HG02870 (cell line): ENCODE measurements at regions not wholly inside any gene's neighbourhood (a gene's known extent, or its start where the extent isn't known, plus 50 kb on each side); places are given as distances from the start of the nearest gene placed in this dataset.
"Not testable (repeated sequence)": the region's sequence is repeated elsewhere in the genome, so short reads cannot be mapped to it uniquely, and the experiment has no call there.

Experiments used
- ATAC-seq: cut with Tn5 transposase; IDR thresholded peaks from one replicate; pipeline ENCODE4 v1.9.1; 2021; ENCODE audit warnings: mild to moderate bottlenecking, moderate library complexity; ENCODE audit not compliant: unreplicated experiment

GRCh38 chr4:84032372-84032771, 466.7 kb downstream of the NKX6-1 start:
- peak; percentile 86 for ATAC-seq

DNA sequence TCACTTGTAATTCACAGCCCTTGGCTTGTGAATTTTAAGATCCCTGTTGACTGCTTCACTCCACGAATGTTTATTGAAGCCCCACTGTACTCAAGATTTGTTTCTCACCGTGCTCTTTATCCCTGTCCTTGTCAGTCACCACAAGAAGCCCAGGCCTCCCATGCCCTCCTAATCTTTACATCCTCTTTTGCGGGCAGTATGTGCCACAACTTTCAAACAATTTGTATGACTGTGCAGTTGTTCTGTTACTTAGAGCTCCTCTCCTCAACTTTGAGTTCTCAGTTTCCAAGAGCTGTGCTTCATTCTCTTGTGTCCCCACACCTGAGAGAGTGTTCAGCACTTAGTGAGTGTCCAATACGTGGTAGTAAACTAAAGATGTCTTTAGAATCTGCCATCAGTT, 467.7 kb downstream of the NKX6-1 start:
- ATAC-seq, result peak; percentile 33

DNA sequence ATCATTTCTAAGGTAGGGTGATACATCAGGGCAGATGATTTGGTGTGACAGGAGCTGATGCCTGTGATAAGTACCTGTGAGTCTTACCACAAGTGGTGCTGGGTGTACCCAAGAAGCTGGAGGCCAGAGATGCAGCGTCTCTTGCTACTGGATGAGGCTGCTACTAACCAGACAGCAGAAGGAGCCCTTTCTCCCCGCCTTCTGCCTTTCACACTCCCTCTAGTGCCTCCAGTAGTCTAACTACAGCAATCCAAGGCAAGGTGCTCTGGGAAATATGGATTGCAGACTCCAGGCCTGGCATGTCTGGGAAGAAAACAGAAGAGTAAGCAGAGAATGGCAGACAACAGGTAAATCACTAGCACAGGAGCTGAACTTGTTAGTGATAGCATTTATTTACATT, 470.8 kb downstream of the NKX6-1 start:
- no peak for ATAC-seq

DNA sequence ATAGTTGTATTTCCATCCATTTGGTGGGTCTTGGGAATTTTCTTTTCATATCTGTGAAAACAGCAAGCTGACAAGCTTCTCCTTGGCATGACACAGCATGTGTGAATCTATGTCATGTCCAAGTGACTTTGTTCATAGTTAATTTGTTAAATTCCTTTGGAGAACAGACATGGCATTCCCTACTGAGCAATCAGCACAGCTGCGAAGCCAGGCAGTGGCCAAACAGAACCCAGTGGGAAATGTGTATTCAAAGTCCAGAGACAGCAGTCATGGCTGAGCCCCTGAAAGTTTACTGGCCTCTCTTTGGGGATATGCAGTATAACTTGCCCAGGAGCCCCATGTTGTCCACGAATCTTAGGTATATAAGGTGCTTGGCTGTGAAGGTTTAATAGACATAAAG, 474.7 kb downstream of the NKX6-1 start:
- no peak for ATAC-seq

DNA sequence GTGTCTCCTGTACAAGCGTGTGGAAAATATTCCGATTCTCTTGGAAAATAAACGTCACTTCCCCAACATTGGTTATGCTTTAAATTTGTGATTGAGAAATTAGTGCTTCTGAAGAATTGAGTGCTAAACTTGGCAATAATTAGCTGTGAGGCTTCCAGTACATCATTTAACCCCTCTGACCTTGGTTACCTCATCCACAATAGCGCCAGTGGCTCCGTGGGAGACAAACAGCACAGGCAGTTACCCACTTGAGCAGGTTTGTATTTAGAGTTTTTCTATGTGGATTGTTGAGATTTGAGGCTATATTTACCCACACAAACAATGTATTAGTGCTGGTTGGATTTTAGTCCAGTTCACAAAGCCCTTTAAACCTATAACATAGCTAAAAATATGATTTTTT, 476.5 kb downstream of the NKX6-1 start:
- no peak for ATAC-seq

GRCh38 chr4:84019626-84020025, 479.5 kb downstream of the NKX6-1 start:
- ATAC-seq, result no peak

GRCh38 chr4:84003046-84003445, 467.1 kb downstream of the GPAT3 start:
- ATAC-seq, result no peak

DNA sequence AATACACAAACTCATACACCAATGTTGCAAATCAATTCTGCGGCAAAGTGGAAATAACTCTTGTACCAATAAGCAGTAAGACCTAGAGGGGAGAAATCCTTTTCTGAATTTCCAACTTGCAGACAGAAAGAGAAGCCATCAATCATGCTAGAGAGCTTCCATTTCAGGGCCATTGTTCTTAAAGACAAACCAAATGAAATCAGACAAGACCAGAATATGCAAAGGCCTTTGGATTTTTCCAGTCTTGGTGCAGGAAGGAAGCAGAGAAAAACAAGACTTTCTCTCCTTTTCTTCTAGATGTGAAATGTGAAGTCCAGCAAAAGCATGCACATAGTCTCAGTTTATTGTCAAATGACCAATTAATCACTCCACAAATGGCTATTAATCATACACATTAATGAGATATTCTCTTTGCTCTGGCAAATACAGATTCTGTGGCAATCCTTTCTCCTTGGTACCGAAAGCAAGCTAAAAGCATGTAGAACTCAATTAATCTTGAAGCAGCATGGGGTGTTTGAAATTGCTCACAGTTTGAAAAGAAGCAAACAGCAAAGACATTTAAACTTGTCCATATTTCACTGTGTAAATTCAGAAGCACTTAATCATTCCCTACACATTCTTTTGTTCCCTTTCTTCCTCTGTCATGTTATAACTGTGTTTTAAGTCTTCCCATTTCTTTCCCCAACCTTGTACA, 466.1 kb downstream of the GPAT3 start:
- ATAC-seq, result no peak

DNA sequence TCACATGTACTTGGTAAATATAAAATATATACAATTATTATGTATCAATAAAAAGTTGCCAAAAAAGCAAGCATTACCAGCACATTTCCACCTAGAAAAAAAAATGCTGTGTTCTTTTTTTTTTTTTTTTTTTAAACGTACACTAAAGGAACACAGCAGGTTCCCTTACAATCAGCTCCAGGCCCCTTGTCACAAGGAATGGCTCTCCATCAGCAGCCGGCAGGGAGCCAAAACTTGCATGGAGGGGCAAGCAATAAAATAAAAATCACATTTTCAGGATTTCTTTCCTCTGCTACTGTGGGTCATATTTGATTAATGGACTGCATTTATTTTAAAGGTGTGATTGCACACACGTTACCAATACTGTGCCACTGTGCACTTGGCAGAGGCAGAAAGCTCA, 460.3 kb downstream of the GPAT3 start:
- ATAC-seq, result no peak

DNA sequence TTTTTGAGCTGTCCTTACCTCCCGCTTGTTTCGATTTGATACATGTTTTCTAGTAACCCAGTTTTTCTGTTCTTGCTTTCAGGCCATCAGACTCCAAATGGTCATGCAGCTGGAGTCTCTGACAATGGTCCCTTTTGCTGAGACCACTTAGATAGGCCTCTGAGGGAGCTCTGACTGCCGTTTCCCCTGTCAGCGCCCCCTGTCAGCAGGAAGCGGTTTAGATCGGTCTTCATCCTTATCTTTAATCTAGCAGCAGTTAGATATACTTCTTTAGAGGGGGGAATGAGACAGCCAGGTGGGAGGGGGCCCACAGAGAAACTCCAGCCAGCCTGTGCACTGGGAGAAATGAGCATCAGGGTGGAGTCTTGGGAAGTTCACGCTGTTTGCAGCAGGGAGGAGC, 457.9 kb downstream of the GPAT3 start:
- peak; percentile 56 for ATAC-seq

GRCh38 chr4:83989835-83990234, 453.9 kb downstream of the GPAT3 start:
- ATAC-seq, result no peak

GRCh38 chr4:83981156-83981555, 445.2 kb downstream of the GPAT3 start:
- no peak for ATAC-seq

DNA sequence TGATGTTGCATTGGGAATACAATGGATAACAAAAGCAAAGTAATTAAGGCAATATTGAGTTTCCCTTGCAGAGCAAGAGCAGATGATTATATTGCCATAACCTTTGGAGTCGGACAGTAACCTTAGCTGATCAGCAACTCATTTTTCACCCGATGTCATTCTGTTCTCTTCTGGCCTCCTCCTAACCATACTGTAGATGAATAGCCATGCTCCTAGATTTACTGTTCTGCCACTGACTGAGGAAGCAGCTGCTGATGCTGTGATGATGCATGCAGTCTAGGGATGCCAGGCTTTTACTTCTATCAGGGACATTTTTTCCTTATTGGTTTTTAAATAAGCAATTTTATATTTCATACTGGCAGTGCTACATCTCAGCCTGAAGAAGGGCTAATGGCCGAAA, 443.9 kb downstream of the GPAT3 start:
- ATAC-seq, result no peak

DNA sequence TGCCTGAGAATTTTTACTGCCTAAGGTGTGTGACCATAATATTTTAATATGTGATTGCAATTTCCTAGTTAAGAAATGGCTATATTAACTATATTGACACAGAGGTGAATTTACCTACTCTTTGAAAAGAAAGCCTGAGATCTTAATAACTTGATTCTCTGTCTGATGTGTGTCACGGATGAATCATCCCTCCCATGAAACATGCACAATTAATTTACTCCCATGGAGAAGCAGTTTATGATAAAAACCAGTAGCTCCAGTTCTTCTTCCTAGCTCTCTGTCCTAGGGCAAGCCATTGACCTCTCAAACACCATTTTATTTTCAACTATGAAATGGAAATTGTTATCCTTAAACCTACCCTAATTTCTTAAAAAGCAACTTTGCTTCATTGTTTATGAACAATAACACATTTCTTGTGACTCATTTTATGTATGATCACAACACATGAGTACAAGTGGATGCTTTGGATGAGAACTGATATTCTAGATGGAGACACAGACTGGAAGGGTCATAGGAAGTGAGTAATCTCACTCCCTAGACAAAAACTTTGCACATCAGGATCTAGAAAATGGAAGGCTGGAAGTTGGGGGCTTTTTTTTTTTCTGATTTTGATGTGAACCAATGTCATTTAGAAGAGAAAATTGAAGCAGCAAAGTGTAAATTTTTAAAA, 438.3 kb downstream of the GPAT3 start:
- ATAC-seq, result no peak

DNA sequence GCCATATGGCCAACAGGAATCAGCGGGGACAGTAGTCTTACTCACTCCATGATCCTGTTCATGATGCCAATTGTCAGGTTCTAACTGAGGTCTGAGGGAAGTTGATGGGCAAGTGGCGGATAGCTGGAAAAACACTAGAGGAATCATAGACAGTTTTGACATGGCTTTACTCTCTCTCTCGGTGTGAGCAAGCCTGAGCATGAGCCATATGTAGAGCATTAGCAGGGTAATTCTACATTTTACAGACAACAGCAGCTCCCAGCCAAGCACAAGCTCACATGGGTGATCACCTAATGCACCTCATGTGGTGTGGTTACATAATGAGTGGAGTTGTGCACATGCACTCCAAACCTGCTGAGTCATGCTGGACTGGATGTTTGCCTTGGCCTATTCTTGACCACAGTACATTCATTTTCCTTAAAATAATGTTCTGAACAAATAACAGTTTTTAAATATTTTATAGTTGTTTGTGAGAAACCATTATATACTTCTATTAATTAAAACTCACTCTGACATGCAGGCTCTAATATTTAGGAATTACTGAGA, 429.2 kb downstream of the GPAT3 start:
- no peak for ATAC-seq

DNA sequence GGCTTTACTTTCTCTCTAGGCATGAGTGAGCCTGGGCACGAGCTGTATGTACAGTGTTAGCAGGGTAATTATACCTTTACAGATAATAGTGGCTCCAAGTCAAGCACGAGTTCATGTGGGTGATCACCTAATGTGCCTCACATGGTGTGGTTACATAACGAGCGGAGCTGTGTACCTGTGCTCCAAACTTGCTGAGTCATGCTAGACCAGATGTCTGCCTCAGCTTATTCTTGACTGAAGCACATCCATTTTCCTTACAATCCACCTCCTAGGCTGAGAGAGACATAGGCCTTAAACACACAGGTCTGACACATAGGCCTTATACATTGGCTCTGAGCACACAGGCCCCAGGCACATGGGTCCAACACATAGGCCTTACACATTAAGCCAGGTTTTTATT, 426.6 kb downstream of the GPAT3 start:
- no peak for ATAC-seq

DNA sequence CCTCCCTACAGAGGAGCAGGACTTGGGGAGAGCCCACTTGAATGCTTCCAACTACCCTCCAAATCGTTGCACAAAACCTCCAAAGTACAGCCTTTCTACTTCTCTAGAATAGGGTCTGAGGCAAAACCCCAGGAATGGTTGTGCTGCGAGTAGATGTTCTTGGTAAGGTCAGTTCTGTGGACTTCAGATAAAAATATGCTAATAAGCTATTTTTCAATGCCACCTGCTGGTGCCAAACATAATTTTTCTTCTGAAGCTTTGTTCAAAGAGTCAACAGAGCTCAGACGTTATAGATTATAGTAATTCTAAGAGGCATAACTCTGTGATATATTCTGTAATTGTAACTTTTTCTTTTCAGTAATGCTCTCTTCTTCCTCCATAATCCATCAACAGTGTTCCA, 425.7 kb downstream of the GPAT3 start:
- ATAC-seq, result no peak

DNA sequence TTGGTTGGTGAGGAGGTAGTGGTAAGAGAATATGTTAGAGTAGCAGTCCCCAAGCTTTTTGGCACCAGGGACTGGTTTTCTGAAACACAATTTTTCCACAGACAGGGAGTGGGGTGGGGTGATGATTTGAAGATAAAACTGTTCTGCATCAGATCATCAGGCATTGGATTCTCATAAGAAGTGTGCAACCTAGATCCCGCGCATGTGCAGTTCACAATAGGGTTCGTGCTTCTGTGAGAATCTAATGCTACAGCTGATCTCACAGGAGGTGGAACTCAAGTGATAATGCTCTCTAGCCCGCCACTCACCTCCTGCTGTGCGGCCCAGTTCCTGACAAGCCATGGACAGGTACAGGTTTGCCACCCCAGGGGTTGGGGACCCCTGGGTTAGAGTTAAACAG, 423.3 kb downstream of the GPAT3 start:
- no peak for ATAC-seq

GRCh38 chr4:83947830-83948193, 411.9 kb downstream of the GPAT3 start:
- ATAC-seq, result no peak

GRCh38 chr4:83947125-83947829, 411.4 kb downstream of the GPAT3 start:
- ATAC-seq, result no peak

GRCh38 chr4:83943691-83944090, 407.8 kb downstream of the GPAT3 start:
- ATAC-seq, result not testable (repeated sequence)
